Activated CD4-positive, alpha-beta T cell treated with anti-CD3 and anti-CD28 coated beads, Interleukin-2, amount 10 ng/mL, durations not matched to agents 24 days and 14 days (primary cell): ENCODE measurements at regions not wholly inside any gene's neighbourhood (a gene's known extent, or its start where the extent isn't known, plus 50 kb on each side); places are given as distances from the start of the nearest gene placed in this dataset.

Source experiments
- DNase-seq: peaks from one replicate; pipeline ENCODE4 v3.0.0; 2022
- H3K27ac Mint-ChIP-seq: one replicate; pipeline ENCODE4 v1.8.0; 2022; ENCODE audit warnings: mild to moderate bottlenecking, mixed read lengths
- H3K27me3 Mint-ChIP-seq: one replicate; pipeline ENCODE4 v1.8.0; 2022; ENCODE audit warnings: mixed read lengths
- H3K36me3 Mint-ChIP-seq: one replicate; pipeline ENCODE4 v1.8.0; 2022; ENCODE audit warnings: low read depth, mild to moderate bottlenecking, mixed read lengths
- H3K4me1 Mint-ChIP-seq: one replicate; pipeline ENCODE4 v1.8.0; 2021; ENCODE audit warnings: mixed read lengths
- H3K4me3 Mint-ChIP-seq: one replicate; pipeline ENCODE4 v1.8.0; 2022; ENCODE audit warnings: mild to moderate bottlenecking, moderate library complexity, mixed read lengths
- H3K9me3 Mint-ChIP-seq: one replicate; pipeline ENCODE4 v1.8.0; 2021; ENCODE audit warnings: mixed read lengths
- intact Hi-C: fragments of 100-400 bp; cut with micrococcal nuclease; formaldehyde crosslinking; loops from one replicate; pipeline ENCODE4 v1.15.1; 2023

DNA sequence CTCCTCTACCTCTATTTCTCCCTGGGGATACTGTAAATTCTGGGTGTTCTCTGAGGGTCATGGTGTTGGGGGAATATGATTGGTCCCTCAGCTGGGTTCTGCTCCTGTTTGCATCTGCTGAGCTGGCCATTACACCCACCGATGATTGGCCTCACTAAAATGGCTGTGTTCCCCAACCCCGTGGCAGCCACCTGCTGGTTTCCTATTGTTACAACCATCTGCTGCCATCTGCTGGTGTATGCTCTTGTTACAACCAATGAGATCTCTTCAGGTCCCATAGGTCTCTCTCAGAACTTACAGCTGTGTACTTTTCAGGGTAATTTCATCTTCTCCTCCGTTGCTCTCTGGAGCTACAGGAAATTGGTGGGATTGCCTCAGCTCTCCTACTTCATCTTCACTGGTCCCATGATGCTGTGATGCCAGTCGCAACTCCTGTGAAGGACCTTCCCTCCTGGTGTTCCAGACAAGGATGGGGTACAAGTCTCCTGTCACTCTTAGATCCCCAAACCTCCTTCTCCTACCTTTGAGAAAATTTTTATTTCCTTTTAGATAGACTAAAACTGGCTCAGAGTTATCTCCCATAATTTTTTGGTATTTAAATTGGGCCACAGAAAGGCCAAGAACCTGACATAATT, 303.5 kb upstream of the SMIM30 start:
- H3K27ac Mint-ChIP-seq, result no peak overlapping the region
- intact Hi-C loops, result loop anchor here (1.0 to 5.0 kb wide), 3 partner anchors 523 to 1680 kb away; no protein-coding TSS in a partner anchor
- no peak overlapping the region for H3K4me3 Mint-ChIP-seq
- no peaks in the 10 kb centered on the region for H3K36me3 Mint-ChIP-seq
- H3K9me3 Mint-ChIP-seq, result no peaks in the 10 kb centered on the region
- peaks cover 5% of the 10 kb centered on the region for H3K4me1 Mint-ChIP-seq
- H3K27me3 Mint-ChIP-seq, result no peaks in the 10 kb centered on the region
- DNase-seq, result peak; percentile 91

DNA sequence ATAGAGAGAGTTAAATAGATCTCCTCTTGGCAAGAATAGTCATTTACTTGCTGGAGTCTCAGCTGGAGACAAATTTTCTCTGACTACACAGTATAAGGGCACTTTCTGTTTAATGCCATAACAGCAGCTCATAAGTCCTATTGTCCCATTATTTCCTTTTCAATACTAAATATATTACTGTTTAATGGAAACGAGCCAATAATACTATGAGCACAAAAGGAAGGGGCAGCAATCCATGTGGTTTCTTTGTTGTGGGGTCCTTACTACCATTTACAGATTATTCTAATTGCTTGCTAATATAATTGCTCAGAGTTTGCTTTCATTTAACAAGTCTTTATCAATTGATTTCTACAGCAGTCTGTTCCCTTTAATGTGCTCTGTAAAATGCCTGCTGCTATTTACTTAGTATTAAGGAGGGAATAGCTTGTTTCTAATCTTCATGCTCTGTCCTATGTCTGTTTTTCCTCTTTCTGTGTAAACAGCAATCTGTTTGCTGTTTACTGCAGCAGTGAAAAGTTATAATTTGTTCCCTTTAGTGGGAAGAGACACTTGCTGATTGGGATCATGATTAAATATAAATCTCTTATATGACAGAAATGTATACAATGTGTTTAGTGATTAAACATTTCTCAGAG, 296.2 kb upstream of the SMIM30 start:
- no peaks in the 10 kb centered on the region for H3K36me3 Mint-ChIP-seq
- no peaks in the 10 kb centered on the region for H3K9me3 Mint-ChIP-seq
- H3K4me1 Mint-ChIP-seq, result no peaks in the 10 kb centered on the region
- DNase-seq, result no peak
- H3K27ac Mint-ChIP-seq, result no peak overlapping the region
- no peaks in the 10 kb centered on the region for H3K27me3 Mint-ChIP-seq
- intact Hi-C loops, result loop anchor here (10.0 kb wide), 1 partner anchor 260 kb away; no protein-coding TSS in a partner anchor
- H3K4me3 Mint-ChIP-seq, result no peak overlapping the region

DNA sequence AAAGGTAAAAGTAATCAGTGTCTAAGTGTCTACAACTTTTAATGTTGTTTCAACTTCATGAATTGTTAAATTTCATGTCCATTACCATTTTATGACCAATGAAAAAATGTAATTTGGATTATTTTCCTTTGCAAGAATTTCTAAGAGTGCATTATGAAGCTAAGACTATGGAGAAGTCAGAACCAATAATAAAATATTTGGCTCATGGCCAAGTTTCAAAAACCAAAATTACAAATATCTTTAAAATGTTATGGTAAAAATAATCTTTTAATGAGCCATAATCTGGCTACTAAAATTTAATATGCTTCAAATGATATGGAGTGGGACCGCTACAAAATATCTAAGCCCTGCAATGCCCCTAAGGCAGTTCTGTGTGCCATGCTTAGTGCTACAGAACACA, 294.1 kb upstream of the SMIM30 start:
- DNase-seq, result no peak
- Mint-ChIP-seq H3K4me3 (no peak overlapping the region), H3K27ac (no peak overlapping the region), H3K27me3 (no peaks in the 10 kb centered on the region), H3K4me1 (no peaks in the 10 kb centered on the region), H3K9me3 (no peaks in the 10 kb centered on the region), H3K36me3 (no peaks in the 10 kb centered on the region)
- intact Hi-C loops, result loop anchor here (10.0 kb wide), 1 partner anchor 258 kb away; no protein-coding TSS in a partner anchor

DNA sequence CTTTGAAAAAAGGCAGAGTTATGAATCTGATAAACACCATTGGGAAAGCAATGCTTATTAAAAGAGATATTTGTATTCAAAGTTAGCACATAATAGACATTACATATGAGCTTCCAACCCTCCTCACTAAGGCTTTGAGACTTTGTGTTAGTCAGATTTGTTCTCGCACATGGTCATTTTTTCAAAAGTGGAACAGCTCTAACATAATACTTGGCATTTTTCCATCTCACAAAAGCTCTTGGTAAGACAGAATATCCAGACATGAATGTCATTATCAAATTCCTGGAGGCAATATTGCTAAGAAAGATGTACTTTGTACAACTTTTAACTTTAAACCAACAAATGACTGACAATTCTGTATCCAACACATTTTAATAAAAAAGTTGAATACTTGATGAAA, 292.4 kb upstream of the SMIM30 start:
- no peaks in the 10 kb centered on the region for H3K4me1 Mint-ChIP-seq
- no peak overlapping the region for H3K4me3 Mint-ChIP-seq
- no peaks in the 10 kb centered on the region for H3K36me3 Mint-ChIP-seq
- H3K9me3 Mint-ChIP-seq, result no peaks in the 10 kb centered on the region
- no peak for DNase-seq
- H3K27ac Mint-ChIP-seq, result no peak overlapping the region
- intact Hi-C loops, result loop anchor here (10.0 kb wide), 1 partner anchor 256 kb away; no protein-coding TSS in a partner anchor
- no peaks in the 10 kb centered on the region for H3K27me3 Mint-ChIP-seq

DNA sequence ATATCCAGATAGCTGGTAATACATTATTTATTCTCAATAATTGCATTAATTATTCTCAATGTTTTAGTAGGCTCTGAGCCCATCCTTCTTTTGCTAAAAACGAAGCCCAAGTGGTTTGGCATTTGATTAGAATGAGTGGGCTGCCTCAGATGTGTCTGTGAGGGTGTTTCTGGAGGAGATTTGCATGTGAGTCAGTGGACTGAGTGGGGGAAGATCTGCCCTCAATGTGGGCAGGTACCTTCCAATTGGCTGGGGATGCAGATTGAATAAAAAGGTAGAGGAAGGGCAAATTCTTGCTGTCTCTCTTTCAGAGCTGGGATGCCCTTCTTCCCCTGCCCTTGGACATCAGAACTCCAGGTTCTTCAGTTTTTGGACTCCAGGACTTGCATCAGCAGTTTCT, 290.6 kb upstream of the SMIM30 start:
- no peak for DNase-seq

DNA sequence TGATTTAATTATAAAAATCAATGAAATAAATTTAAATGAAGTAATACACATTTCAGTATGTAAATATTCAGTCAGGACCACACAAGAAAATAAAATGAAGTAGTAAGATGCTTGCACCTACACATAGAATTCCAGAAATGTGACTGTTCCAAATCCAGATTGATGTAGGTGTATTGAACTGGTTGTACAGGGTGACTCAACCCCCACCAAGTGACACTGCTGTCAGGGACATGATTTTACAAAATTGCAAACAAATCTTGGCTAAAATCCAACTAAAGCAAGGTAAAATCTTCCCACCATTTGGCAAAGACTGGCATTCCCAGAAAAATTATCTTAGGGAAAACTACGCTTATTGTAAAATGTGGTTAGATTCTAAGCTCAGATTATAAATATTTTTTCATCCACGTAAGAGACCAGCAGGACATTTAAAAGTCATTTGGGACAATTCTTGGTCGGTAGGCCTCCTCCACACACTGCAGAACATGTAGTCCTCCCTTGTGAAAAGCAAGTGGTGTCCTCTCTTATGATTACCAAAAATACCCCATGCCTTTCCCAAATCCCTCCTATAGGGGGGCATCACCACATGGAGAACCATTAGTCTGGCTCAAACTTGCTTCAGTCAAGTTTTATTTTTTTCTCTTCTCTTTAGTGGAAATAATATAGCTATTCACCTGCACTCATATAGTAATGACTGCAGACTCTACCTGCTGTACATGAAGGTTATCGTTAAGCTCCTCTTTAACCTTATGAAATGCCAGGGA, 287.1 kb upstream of the SMIM30 start:
- intact Hi-C loops, result no loop called here
- Mint-ChIP-seq H3K27me3 (no peaks in the 10 kb centered on the region), H3K27ac (no peak overlapping the region), H3K4me1 (no peaks in the 10 kb centered on the region), H3K9me3 (no peaks in the 10 kb centered on the region), H3K36me3 (no peaks in the 10 kb centered on the region), H3K4me3 (no peak overlapping the region)
- DNase-seq, result no peak

More for the DNA sequence above, 290.6 kb upstream of the SMIM30 start:
- intact Hi-C loops, result no loop called here
- no peaks in the 10 kb centered on the region for H3K4me1 Mint-ChIP-seq
- H3K27me3 Mint-ChIP-seq, result no peaks in the 10 kb centered on the region
- no peaks in the 10 kb centered on the region for H3K9me3 Mint-ChIP-seq
- no peaks in the 10 kb centered on the region for H3K36me3 Mint-ChIP-seq
- no peak overlapping the region for H3K4me3 Mint-ChIP-seq
- no peak overlapping the region for H3K27ac Mint-ChIP-seq

DNA sequence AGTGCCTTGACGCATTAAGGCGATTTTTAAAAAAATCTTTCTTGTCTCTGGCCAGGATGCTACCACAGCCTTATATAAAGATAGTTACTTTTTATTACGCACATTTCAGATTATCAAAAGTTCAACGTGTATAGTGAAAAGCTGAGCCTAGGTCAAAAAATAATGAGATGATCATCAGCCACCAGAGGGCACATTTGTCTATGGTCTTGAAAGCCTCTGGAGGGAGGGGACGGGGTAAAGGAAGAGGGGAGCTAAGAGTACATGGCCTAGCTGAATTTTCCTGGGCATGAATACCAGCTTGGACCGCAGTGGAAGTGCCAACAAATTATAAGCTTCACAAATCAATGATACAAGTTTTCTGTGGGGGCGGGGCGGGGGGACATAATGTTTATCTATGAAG, 285.9 kb upstream of the SMIM30 start:
- H3K27ac Mint-ChIP-seq, result no peak overlapping the region
- H3K36me3 Mint-ChIP-seq, result no peaks in the 10 kb centered on the region
- DNase-seq, result no peak
- no peak overlapping the region for H3K4me3 Mint-ChIP-seq
- no peaks in the 10 kb centered on the region for H3K4me1 Mint-ChIP-seq
- no peaks in the 10 kb centered on the region for H3K27me3 Mint-ChIP-seq
- intact Hi-C loops, result no loop called here
- H3K9me3 Mint-ChIP-seq, result no peaks in the 10 kb centered on the region

DNA sequence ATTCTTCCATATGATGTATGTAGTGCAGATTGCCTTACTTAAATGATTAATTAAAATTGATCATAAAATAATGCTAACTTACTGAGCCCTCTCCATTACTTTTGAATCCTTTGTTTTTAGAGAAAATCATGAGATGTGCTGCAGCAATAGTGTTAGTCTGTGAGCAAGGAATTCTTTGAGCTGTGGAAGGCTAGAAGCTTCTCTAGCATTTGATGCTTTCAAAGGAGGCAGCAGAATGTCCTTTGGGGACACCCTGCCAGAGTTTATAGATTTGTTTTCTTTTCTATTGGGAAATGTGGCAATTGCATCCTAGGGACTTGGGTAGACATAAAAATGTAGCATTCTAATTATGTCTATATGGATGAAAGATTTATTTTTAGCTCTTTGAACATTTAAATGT, 284.1 kb upstream of the SMIM30 start:
- no peak for DNase-seq
- H3K36me3 Mint-ChIP-seq, result no peaks in the 10 kb centered on the region
- H3K27me3 Mint-ChIP-seq, result no peaks in the 10 kb centered on the region
- H3K4me1 Mint-ChIP-seq, result no peaks in the 10 kb centered on the region
- intact Hi-C loops, result no loop called here
- H3K4me3 Mint-ChIP-seq, result no peak overlapping the region
- no peaks in the 10 kb centered on the region for H3K9me3 Mint-ChIP-seq
- no peak overlapping the region for H3K27ac Mint-ChIP-seq

DNA sequence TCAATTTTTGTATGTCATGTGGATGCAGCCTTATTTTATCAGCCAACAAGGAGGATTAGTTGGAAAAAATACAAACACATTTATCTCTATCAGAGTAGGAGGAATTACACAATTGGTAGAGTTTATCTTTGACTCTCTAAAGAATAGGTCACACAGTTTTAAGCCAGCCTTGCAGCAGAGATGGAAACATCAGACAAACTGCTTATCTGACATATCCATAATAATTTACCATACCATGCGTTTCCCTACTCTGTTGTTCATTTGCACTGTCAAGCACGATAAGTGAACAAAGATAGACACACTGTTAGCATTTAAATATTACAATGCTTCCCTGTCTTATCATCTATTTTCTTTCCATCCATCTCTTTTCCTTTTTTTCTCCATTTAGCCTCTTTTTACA, 283.7 kb upstream of the SMIM30 start:
- Mint-ChIP-seq H3K27me3 (no peaks in the 10 kb centered on the region), H3K36me3 (no peaks in the 10 kb centered on the region), H3K27ac (no peak overlapping the region), H3K4me3 (no peak overlapping the region), H3K4me1 (no peaks in the 10 kb centered on the region), H3K9me3 (no peaks in the 10 kb centered on the region)
- intact Hi-C loops, result no loop called here
- no peak for DNase-seq

DNA sequence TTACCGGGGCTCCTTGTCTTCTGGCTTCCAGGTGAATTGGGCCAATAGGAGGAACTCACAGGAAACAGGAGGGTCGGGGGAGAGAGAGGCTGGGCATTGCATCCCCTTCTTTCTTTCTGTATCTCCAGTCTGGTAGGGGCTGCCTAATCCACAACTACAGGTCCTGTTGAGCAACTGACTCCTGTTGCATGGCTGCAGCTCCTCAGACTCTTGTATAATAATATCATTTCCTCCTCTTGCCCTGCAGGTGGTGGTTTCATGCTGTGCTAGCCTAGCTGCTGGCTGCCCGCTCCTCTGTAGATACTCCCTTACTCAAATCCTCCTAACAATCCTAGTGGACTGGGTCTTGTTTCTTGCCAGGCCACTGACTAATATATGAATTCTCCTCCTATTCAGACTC, 276.5 kb upstream of the SMIM30 start:
- no peak overlapping the region for H3K27ac Mint-ChIP-seq
- DNase-seq, result no peak
- intact Hi-C loops, result no loop called here
- H3K36me3 Mint-ChIP-seq, result no peaks in the 10 kb centered on the region
- H3K9me3 Mint-ChIP-seq, result no peaks in the 10 kb centered on the region
- H3K27me3 Mint-ChIP-seq, result no peaks in the 10 kb centered on the region
- no peak overlapping the region for H3K4me3 Mint-ChIP-seq
- H3K4me1 Mint-ChIP-seq, result no peaks in the 10 kb centered on the region

DNA sequence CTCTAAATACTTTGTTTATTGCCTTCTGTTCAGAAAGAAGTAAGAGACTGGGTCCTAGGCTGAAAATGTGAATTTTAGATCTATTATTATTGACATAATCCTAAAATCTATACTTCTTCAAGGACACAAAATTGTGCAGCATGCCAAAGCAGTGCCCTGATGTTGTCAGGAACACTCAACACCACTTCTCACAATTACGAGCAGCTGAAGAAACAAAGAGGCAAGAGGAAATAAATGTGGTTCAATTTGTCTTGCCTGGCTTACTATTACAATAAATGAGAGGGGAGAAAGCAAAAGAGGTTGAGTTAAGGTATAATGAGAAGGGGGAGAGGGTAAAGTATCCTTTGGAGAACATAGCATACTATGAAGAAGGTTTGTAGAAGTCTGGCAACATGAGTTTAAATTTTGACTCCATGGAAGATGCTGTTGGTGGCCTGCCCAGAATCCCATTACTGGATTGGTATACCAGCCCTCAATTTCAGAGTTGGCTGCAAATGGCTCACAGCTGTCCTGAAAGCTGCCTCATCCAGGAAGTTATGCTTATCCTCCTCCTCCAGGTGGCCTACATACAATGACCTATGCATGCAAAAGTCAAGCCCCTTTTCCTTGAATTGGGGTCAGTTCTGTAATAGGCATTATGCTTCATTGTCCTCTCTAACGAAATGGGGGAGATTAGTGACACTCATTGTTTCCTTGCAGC, 274.6 kb upstream of the SMIM30 start:
- Mint-ChIP-seq H3K27me3 (no peaks in the 10 kb centered on the region), H3K9me3 (no peaks in the 10 kb centered on the region), H3K4me1 (no peaks in the 10 kb centered on the region), H3K4me3 (no peak overlapping the region), H3K36me3 (no peaks in the 10 kb centered on the region), H3K27ac (no peak overlapping the region)
- no peak for DNase-seq
- intact Hi-C loops, result no loop called here

DNA sequence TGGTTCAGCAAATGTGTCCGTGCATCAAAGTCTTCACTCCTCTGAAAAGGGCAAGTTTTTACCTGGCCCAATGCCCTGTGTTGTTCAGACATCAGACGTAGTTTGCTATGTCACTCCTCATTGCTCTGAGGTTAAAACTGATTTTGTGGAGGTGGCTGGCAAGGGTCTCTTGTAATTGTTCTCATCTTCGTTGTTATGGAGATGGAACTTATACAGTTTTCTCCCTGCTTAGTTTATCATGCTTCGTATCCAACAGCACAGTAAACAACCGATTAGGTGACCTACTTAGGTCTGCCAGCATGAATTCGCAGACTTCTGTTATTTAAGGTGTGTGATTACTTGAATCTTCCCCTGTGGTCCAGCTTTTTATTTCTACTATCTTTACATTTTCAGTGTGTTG, 274.1 kb upstream of the SMIM30 start:
- Mint-ChIP-seq H3K4me3 (no peak overlapping the region), H3K36me3 (no peaks in the 10 kb centered on the region), H3K4me1 (no peaks in the 10 kb centered on the region), H3K27ac (no peak overlapping the region), H3K27me3 (no peaks in the 10 kb centered on the region), H3K9me3 (no peaks in the 10 kb centered on the region)
- intact Hi-C loops, result no loop called here
- DNase-seq, result no peak

DNA sequence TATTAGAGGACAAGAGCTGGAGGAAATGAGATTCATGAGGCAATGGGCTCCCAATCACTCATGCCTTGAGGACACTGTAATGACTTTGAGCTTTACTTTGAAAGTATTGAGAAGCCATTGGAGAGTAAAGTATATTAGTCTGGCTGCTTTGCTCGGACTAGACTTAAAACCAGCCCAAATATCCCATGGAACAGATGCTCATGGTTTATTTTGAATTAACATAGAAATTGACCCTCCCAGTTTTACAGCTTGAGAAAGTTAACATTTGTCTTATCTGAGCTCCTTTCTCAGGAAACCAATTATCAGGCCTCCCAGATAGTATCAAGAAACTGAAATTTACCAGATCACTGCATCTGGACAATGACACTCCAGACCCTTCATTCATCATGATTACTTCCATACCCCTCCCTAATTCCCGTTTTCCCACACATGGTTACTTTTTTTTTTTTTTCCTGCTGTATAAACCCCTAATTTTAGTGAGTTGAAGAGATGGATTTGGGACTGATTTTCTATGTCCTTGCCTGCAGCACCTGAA, 270.8 kb upstream of the SMIM30 start:
- no peak for DNase-seq
- Mint-ChIP-seq H3K36me3 (no peaks in the 10 kb centered on the region), H3K4me1 (no peaks in the 10 kb centered on the region), H3K9me3 (no peaks in the 10 kb centered on the region), H3K27ac (no peak overlapping the region), H3K27me3 (no peaks in the 10 kb centered on the region), H3K4me3 (no peak overlapping the region)
- intact Hi-C loops, result no loop called here

DNA sequence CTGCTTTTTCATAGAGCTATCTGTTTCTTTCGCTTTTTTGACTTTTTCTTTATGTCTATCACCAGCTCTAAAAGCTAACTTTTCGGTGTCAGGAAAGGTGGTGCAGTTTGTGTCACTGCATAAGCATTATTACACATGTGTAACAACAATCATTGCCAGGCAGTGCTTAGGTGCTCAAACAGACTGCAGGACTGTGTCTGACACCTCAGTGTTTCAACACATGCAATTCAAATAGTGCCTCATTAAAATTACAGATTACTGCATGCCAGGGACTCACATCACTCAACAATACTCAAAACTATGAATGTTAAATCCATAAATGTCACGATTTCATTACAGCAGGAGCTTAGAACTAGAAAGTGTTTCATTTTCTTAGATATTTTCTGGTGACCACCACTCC, 265.3 kb upstream of the SMIM30 start:
- intact Hi-C loops, result no loop called here
- Mint-ChIP-seq H3K27ac (no peak overlapping the region), H3K27me3 (no peaks in the 10 kb centered on the region), H3K4me3 (no peak overlapping the region), H3K36me3 (no peaks in the 10 kb centered on the region), H3K4me1 (no peaks in the 10 kb centered on the region), H3K9me3 (no peaks in the 10 kb centered on the region)
- no peak for DNase-seq
